ENCODE measurements at regions not wholly inside any gene's neighbourhood (a gene's known extent, or its start where the extent isn't known, plus 50 kb on each side); places are given as distances from the start of the nearest gene placed in this dataset.
A peak's percentile ranks its signal among the peaks of the same experiment; 100 is the strongest.
"Not testable (repeated sequence)": the region's sequence is repeated elsewhere in the genome, so short reads cannot be mapped to it uniquely, and the experiment has no call there.

DNA sequence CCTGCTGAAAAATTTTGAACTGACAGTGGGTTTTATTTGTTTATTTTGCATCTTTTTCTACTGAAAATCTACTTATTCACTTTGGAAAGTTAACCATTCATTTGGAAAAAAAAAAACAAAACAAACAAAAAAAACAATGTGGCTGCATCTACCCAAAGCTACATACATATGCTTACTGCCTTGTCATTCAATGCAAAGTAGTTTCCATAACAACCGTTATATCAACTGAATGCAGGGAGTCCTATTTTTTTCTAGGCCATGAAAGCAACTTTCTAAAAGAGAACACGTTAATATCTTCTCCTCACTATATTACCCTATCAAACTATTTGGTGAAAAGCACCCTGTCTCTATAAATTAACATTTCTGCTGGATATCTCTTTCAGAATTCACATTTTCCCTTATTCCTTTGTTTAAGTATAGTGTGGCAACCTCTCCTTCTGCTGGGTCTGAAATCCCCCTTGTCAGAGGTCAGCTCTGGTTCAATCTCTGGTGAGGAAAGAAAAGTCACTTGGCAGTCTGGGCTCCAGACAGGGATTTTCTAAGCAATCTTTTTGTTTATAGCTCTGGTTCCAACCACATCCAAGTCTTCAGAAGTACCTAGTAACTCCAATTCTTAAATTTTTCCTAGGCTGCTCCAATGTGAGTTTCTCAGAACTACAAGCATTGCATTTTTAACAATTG, 528.4 kb upstream of the TOM1L1 start:
- DNase-seq: no peak

DNA sequence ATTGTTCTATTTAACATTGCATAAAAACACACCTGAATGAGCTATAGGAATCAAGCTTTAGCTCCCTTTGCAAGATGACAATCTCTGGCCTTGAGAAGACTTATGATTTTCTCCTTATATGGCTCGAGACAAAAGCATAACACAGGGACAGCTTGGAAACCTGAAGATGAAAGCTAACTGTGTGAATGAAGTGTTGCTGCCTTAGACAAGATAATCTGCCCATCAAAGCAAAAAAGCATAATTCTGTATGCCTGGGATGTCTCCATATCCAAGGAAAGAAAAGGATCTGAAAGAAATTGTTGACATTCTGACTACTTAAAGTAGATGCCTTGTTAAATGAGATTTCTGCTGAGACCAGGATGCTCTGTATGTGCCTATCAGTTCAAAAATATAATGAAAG, 526.7 kb upstream of the TOM1L1 start:
- DNase-seq: no peak

DNA sequence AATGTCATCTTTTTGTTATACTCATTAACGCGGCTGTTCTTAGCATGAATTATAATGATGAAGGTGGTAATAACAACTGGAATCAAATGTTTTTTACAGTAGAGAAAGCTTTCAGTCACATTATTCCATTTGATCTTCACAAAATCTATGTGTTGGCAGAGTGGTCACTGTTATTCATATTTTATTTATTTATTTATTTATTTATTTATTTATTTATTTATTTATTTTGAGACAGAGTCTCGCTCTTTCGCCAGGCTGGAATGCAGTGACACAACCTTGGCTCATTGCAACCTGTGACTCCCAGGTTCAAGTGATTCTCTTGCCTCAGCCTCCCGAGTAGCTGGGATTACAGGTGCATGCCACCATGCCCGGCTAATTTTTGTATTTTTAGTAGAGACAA, 524.2 kb upstream of the TOM1L1 start:
- not testable (repeated sequence) for DNase-seq

DNA sequence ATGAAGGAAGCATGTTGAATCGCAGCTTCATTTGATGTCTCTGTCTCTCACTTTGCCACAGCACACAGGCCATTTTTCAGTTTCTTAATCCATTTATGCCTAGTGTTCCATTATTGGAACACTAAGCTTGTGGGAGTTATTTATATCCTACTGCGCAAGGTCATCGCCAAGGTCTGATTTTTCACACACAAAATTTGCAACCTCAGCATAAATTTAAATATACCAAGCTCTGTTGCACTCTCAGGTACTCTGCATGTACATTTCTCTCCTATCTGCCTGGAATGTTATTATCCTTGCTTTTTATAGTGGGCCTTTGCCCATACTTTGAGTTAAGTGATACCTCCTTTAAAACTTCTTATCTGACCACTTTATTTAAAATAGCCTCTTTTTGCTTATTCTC, 519.2 kb upstream of the TOM1L1 start:
- DNase-seq: no peak

DNA sequence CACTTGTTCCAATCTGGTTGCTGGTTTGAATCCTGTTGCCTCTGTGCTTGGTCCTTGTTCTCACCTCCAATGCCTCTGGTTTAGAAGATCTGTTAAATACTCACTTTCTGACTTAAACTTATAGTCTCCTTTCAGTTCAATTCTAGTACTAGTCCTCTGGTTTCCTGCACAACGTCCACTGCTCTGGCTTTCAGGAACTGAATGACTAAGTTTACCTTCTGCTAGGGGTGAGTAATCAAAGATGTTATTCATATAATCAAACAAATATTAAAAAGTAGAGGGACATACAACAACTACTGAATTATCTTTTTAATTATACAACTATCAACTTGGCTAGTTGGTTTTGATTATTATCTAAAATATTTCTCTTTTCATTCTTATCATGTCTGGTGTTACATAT, 496.4 kb upstream of the TOM1L1 start:
- no peak for DNase-seq

DNA sequence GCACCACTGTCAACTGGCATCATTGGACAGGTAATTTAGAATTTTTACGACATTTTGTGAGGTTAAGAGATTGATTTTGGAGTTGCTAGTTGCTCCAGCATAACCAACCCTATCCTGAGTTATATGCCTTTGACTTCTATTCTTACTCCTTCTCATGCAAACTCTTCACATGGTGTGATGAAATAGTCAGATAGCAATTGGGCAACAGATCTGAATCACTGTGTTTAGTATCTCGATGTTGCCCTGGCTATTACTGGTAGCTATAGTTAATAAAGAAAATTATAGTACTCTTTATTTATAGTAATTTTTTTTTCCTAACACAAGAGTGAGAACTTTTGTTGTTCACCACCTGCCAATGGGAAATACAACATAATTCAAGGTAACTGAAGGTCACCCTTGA, 494.8 kb upstream of the TOM1L1 start:
- no peak for DNase-seq

DNA sequence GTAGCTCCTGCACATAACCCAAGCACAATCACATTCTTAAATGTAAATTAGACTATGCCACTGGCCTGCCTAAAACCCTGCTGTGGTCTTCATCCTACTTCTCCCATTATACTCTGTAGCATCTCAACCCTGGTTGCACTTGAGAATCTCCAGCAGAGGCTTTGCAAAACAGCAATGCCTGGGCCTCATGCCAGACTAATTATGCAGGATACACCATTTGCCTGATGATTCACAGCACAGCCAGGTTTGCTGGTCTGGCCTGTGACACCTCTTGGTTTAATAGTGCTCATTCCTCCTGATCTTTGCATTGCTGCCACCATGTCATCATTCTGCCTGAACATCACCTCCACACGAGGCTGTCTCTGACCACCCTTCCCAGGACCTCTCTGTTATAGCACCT, 491.9 kb upstream of the TOM1L1 start:
- no peak for DNase-seq

DNA sequence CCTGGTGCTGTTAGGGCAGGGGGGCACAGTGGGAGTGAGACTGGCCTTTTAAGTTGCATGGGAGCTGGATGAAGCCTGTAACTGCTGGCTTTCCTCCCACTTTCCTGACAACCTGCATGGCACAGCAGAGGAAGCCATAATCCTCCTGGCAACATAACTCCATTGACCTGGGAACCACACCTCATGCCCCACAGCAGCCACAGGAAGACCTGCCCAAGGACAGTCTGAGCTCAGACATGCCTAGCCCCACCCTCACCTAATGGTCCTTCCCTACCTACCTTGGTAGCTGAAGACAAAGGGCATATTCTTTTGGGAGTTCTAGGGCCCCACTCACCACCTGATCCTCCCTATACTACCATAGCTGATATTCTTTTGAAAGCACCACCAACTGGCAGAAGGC, 482.2 kb upstream of the TOM1L1 start:
- DNase-seq: no peak

DNA sequence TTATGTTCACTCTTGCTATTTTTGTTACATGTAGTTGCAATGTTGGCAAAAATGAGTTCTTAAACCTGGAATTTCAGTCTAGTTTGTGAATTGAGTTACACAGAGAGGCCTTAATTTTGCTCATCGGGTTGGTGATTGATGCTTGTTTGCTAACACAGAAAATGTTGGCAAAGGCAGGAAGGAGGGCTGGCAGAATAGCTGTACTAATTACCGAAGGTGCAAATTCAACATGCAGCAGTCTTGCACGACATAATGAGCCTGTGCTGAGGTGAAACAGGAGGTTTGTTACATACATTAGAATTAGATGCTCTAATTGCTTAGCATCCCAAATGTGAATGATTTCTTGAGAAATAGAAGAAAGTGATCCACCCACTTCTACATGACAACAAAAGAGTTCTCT, 475.0 kb upstream of the TOM1L1 start:
- DNase-seq: no peak

DNA sequence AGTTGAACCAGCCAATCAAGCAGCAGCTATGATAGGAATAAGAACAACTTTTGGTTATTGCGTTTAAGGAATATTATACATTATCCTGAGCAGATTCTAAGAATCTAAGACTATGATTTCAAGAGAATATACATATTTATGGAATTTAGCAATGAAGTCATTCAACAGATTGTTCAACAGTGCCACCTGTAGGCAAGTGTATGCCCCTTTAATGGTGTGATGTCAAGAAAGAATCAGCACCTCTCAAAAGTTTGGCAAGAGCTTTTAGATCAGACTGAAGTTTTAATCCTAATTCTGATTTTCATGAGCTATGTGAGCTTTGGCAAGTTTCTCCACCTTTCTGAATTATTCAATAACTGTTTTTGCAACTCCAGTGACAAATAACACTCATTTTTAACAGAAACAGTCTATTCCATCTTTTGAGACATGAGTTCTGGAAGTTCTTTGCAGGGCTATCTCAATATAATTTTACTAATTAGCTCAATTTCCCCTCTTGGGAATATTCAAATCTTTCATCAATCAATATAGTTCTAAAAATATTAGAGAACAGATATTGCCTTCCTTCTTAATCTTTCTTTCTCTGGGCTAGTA, 474.3 kb upstream of the TOM1L1 start:
- DNase-seq: peak; percentile 47

DNA sequence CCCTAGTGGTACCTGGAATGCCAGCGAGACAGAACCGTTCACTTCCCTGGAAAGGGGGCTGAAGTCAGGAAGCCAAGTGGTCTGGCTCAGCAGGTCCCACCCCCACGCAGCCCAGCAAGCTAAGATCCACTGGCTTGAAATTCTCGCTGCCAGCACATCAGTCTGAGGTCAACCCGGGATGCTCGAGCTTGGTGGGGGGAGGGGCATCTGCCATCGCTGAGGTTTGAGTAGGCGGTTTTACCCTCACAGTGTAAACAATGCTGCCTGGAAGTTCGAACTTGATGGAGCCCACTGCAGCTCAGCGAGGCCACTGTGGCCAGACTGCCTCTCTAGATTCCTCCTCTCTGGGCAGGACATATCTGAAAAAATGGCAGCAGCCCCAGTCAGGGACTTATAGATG, 464.7 kb upstream of the TOM1L1 start:
- DNase-seq: no peak

DNA sequence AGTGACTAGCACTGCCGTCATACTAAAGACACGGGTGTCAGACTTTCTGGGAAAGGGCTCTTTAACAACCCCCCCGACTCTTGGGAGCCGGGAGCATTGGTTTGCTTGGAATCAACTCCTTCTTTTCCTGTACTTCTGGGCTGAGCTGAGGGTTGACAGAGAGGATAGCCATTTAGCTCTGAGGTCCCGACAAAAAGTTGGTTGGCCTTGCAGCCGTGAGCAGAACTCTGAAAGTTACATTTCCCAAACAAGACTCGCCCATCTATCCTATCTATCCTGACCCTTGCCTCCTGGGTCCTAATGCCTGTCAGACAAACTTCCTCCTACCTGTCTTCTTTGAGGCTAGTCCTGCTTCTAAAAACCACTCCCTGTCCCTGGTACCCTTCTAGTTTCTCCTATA, 460.8 kb upstream of the TOM1L1 start:
- no peak for DNase-seq

DNA sequence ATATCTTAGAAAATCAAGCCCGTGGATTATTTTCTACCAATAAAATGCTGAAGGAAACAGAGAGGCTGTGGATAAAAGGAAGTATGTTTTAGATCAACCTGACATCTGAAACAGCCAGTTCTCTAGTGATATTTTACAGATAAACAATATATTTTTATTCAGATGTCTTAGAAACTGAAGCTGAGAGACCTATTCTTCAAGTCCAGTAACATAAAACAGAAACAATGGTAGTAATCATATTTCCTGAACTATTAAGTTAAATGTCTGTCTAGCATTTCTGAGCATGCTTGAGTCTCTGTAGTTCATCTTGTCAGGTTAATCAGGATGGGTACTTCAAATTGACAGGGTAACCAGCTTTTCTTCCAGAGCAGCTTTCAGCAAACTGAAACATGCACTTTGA, 449.6 kb upstream of the TOM1L1 start:
- DNase-seq: no peak

DNA sequence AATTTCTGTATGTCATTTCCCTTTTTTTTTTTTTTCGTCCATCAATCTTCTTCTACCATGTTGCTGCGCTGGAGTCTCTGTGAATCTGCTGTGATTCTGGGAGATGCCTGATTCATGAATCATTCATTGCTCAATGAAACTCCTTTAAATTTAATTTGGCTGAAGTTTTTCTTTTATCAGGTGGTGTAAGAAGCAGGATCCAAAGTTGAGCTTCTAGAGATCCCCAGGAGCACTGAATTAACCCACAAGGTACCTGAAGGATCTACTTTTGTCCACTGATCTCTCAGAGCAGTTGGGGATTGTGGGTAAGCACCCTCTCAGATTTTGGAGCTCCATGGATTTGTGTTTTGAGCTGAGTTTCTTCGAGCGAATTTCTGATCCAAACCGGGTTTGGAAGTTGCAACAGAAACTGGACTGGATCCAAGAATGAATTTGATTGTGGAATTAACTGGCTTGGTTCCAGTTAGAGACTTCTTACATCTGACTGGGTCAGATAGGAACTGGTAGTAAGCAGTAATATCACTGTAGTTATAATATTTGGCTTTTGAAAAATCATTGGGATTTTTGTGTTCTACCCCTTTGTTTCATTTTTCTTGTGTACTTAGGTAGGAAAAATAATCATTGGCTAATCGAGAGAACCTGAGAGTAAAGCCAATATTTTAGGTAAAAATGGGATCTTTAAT, 447.8 kb upstream of the TOM1L1 start:
- no peak for DNase-seq

DNA sequence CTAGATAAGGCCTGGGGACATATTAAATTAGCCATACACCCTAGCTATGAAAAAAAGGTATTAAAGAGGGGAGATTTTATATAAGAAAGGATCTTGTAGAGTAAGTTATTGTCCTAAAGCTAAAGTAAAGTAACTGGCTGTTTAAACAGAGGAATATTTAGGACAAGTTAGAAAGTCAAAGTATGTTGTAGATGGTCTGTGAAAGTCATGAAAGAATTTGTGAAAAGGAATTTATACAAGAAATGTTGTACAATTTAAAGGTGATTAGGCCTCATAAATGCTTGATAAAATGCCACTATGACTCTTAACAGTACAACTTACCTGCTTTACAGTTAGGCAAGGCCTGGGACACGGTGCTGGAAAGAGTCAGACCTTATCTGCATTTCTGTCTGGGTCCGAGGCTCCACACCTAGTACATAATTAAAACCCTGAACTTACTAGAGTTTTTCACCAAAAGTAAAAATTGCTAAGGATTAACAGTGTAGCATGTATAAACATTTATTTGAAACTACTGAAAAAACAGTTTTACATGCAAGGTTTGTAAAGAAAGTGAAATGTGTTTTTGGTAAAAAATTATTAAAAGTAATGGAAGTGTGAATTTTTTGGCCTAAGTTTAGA, 445.3 kb upstream of the TOM1L1 start:
- DNase-seq: no peak

DNA sequence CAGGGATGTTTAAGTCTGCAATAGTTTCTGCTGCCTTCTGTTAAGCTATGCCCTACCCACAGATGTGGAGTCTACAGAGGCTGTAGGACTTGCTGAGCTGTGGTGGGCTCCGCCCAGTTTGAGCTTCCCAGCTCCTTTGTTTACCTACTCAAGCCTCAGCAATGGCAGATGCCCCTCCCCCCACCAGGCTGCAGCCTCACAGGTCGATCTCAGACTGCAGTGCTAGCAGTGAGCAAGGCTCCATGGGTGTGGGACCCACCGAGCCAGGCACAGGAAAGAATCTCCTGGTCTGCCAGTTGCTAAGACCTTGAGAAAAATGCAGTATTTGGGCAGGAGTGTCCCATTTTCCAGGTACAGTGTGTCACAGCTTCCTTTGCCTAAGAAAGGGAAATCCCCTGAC, 435.2 kb upstream of the TOM1L1 start:
- DNase-seq: not testable (repeated sequence)

DNA sequence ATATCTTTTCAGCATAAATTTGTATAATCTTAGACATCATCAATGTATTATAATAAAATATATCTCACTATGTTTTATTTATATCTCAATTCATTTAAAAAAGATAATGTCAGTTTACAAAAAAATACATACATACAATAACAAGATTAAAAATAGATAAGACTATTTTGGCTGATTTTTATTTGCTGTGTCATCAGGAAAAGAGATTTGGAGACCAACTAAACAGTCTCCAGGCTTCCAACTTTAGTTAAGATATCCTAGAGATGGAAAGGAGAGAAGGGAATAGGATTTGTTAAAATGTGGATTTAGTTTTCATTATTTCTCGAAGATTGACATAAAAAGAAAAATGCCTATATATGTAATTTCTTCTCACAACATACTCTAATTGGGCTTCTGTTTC, 433.8 kb upstream of the TOM1L1 start:
- no peak for DNase-seq

DNA sequence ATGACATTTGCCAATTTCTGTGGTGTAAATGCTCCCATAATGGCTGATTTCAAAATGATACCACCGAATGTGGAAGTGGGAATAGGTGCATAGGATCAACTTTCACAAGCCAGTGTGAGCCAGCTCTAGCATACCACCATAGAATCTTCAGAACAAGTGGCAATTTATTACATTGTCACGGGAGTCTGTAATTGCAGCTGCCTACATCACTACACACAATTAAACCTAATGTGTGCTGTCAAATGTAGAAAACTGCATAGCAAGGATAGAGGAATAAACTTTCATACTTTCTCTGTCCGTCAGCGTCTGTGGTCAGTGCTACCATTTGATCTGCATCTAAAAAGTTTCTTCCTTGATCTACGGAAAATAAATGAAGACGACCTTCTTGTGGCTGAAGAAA, 417.8 kb upstream of the TOM1L1 start:
- DNase-seq: no peak

DNA sequence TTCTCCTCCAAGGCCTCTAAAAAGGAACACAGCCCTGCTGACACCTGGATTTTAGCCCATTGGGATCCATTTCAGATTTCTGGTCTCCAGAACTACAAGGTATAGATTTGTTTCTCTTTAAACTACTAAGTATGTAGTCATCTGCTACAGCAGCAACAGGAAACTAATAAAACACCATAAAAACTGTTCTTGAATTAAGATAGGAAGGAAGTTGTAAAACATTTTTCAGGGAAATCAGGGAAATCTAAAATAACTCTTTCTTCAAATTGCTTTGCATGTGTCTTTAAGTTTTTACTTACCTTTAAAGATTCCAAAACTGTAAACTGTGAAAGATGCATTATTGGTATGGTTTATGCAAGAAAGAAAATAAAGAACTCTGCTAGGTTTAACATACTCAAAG, 407.0 kb upstream of the TOM1L1 start:
- DNase-seq: no peak

DNA sequence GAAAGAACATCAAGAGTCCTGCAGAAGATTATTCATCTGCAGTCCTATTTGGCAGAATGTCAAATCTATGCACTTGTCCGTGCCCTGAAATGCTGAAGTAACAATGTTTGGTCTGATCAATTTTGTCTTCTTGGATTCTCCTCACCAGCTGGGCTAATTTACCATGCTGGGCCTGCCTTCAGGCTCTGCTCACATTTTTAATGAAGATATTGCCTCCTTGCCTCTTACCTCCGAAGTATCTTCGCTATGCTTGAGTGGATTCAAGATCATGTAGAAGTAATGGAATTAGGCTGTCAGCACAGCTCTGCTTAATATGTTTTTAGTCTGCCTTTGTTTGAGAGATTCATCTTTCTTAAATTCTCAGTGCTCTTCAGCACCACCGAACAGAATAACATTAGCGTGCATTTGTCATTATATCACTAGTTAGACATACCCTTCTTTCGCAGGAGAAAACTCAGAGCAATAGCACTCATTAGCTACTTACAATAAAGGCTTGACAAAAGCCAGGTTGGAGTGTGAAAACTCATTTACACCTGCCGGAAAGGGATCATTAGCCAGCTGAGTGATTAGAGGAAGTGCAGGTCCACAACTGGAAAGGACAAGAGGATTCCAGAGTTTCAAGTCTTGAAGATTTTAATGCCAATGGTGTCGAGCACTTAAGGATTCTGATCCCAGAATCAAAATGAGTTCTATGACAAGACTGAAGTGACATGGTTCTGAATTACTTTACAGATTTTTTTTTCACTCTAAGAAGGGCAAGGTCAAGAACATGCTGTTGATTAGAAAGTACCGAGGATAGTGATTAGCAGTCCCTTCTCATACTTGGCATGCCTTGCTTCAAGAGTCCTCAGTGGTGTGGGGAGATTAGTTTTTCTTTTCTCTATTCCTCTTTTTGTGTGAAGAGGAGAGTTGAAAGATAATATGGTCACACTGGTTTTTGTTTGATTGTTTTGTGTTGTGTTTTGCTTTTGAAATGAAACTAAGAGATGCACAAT, 405.6 kb upstream of the TOM1L1 start:
- DNase-seq: no peak

DNA sequence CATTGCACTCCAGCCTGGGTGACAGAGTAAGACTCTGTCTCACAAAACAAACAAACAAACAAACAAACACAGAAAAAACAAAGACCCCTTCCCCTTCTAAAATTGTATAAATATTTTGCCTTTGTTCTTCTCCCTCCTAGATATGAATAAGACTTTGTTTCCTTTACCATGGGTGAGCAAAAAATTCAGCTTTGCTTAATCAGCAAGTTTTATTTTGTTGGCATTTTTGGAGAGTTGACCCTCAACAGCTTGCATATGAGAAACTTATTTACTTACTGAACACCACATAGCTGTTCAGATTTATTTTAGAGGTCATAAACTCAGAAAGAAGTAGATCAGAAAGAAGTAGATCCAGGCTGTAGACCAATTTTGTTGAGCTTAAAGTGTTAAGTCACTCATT, 395.2 kb upstream of the TOM1L1 start:
- DNase-seq: no peak

DNA sequence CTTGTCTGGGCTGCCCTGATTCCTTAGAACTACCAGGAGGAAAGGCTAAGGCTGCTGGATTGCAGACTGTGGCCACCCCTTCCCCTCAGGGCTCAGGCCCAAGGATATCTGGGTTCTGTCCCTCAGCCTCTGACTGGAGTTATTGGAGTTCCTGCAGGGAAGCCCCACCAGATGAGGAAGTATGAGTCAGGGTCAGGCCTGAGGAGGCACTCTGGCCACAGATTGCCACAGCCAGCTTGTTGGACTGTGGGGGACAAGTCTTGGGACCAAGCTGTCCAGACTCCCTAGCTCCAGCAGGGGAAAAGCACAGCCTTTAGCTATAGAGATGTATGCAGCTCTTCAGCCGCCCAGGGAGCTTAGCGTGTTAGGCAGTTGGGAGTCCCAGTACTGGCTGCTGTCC, 381.9 kb upstream of the TOM1L1 start:
- peak; percentile 9 for DNase-seq

DNA sequence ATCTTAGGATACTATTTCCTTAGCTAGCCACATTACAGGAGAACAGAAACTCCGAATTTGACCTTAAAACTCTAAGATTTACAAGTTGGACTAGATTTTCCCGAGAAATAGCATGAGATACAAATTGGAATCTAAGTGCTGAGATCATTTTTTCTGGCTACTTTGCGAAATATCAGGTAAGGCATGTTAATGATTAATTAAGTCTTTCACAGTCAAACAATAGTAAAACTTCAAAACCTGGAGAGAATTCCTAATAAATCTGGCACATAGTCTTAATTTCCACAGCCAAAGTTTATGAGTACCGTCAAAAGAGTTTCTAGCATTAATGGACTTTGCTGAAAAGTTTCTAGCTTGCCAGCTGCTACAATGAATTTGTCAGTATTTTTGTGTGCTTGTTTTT, 379.5 kb upstream of the TOM1L1 start:
- DNase-seq: no peak
